BLaER1 treated with 17β-estradiol and CSF1 and Interleukin-3, amounts not matched to agents 10 nM and 100 nM (cell line): ENCODE measurements at regions not wholly inside any gene's neighbourhood (a gene's known extent, or its start where the extent isn't known, plus 50 kb on each side); places are given as distances from the start of the nearest gene placed in this dataset.
"Not testable (repeated sequence)": the region's sequence is repeated elsewhere in the genome, so short reads cannot be mapped to it uniquely, and the experiment has no call there.

Experiments used
- H3K27ac ChIP-seq, 11 experiments: shearing (Covaris generic); formaldehyde crosslinking; 2 replicates each; pipeline ENCODE4 v1.8.1; 2022
- H3K27me3 ChIP-seq, 11 experiments: shearing (Covaris generic); formaldehyde crosslinking; 2 replicates each; pipeline ENCODE4 v1.8.1; 2022
- H3K36me3 ChIP-seq, 11 experiments: shearing (Covaris generic); formaldehyde crosslinking; 2 replicates each; pipeline ENCODE4 v1.8.1; 2022
- H3K4me1 ChIP-seq, 10 experiments: shearing (Covaris generic); formaldehyde crosslinking; 2 replicates each; pipeline ENCODE4 v1.8.1; 2022
- H3K4me2 ChIP-seq, 11 experiments: shearing (Covaris generic); formaldehyde crosslinking; 2 replicates each; pipeline ENCODE4 v1.8.1; 2022
- H3K4me3 ChIP-seq, 10 experiments: shearing (Covaris generic); formaldehyde crosslinking; 2 replicates each; pipeline ENCODE4 v1.8.1; 2022
- H3K9ac ChIP-seq, 11 experiments: shearing (Covaris generic); formaldehyde crosslinking; 2 replicates each; pipeline ENCODE4 v1.8.1; 2022
- H3K9me3 ChIP-seq, 11 experiments: shearing (Covaris generic); formaldehyde crosslinking; replicated peaks in 1 of 11; 2 replicates each; pipeline ENCODE4 v1.8.1; 2022
- H4K20me1 ChIP-seq, 11 experiments: shearing (Covaris generic); formaldehyde crosslinking; 2 replicates each; pipeline ENCODE4 v1.8.1; 2022
- Cebpa-rat ChIP-seq, 11 experiments: shearing (Covaris generic); IDR thresholded peaks; 2 replicates each; pipeline ENCODE4 v1.8.1; 2022

GRCh38 chr1:148385371-148386030 is 97.6 kb downstream of the PPIAL4G start:
- peak overlapping the region in 2 of 11 experiments; percentile 7 to 32; a peak in 1 of 22 replicates for H3K4me2 ChIP-seq
- no peaks in the 10 kb centered on the region for H3K36me3 ChIP-seq
- no peak overlapping the region for H3K9ac ChIP-seq
- H3K9me3 ChIP-seq, result peaks cover 4 to 39% (median 22%) of the 10 kb centered on the region in 11 experiments; a peak in 17 of 22 replicates
- no peaks in the 10 kb centered on the region for H3K27me3 ChIP-seq
- no peak overlapping the region for H3K4me3 ChIP-seq
- H3K4me1 ChIP-seq, result peaks cover 0 to 13% (median 2%) of the 10 kb centered on the region in 10 experiments; a peak in 3 of 20 replicates
- H3K27ac ChIP-seq, result no peak overlapping the region
- H4K20me1 ChIP-seq, result no peaks in the 10 kb centered on the region
- no peak for TF ChIP-seq Cebpa-rat (IDR thresholded peaks at IDR 0.05)

DNA sequence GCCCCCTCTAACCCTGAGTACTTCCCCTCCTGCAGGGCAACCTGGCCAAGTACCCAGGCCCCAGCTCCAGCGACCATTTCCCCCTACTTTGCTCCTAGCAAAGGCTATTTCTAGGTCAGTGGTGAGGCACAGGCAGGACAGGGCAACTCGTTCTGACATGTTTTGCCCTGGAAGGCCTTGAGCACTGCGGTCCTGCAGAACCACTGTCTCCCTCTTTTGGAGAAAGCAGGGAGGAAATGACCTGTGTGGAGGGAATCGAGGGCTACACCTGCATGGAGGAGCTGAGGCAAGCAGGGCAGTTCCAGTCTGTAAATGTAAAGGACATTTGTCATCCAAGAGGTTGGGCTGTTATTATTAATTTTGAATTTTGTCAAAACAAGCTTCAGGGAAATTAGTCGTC is 99.1 kb downstream of the PPIAL4G start:
- H3K27me3 ChIP-seq, result no peaks in the 10 kb centered on the region
- H4K20me1 ChIP-seq, result no peaks in the 10 kb centered on the region
- peaks cover 0 to 13% (median 2%) of the 10 kb centered on the region in 10 experiments; a peak in 3 of 20 replicates for H3K4me1 ChIP-seq
- H3K4me3 ChIP-seq, result no peak overlapping the region
- H3K9ac ChIP-seq, result no peak overlapping the region
- H3K27ac ChIP-seq, result no peak overlapping the region
- H3K36me3 ChIP-seq, result no peaks in the 10 kb centered on the region
- H3K9me3 ChIP-seq, result peaks cover 4 to 38% (median 22%) of the 10 kb centered on the region in 11 experiments; a peak in 17 of 22 replicates
- no peak overlapping the region for H3K4me2 ChIP-seq
- TF ChIP-seq Cebpa-rat (IDR thresholded peaks at IDR 0.05), result no peak

- Histone ChIP-seq H3K4me2 (peak overlapping the region in 2 of 11 experiments; percentile 8 to 18; a peak in 2 of 22 replicates), H3K4me3 (no peak overlapping the region), H3K4me1 (peaks cover 0 to 6% (median 0%) of the 10 kb centered on the region in 10 experiments; a peak in 3 of 20 replicates), H3K27me3 (no peaks in the 10 kb centered on the region), H3K9ac (no peak overlapping the region), H3K9me3 (peaks cover 0 to 20% (median 10%) of the 10 kb centered on the region in 11 experiments; a peak in 13 of 22 replicates), H3K27ac (no peak overlapping the region), H4K20me1 (no peaks in the 10 kb centered on the region), H3K36me3 (no peaks in the 10 kb centered on the region)
- TF ChIP-seq Cebpa-rat (IDR thresholded peaks at IDR 0.05), result no peak
Measured at GRCh38 chr1:148379697-148380096, 103.4 kb downstream of the PPIAL4G start.

DNA sequence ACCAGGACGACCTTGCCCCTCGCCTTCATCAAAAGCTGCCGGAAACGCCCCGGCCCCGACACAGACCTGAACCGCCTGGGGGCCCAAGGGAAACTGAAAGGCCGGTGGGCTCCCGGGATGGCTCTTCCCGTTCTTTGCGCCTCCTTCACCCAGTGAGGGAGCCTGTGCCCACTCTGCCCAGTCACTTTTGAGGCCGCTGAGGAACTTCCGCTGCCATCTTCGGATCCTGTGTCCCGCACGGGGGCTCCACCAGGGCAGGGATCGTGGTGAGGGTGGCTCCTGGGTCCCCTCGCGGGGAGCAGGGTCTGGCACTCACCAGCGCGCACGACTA is 104.0 kb downstream of the PPIAL4G start:
- TF ChIP-seq Cebpa-rat (IDR thresholded peaks at IDR 0.05), result no peak
- no peaks in the 10 kb centered on the region for H3K36me3 ChIP-seq
- no peak overlapping the region for H3K4me3 ChIP-seq
- H3K9me3 ChIP-seq, result peaks cover 0 to 14% (median 5%) of the 10 kb centered on the region in 11 experiments; a peak in 10 of 22 replicates
- no peak overlapping the region for H3K9ac ChIP-seq
- no peak overlapping the region for H3K27ac ChIP-seq
- H3K4me2 ChIP-seq, result peak overlapping the region in 1 of 11 experiments; percentile 8; a peak in 1 of 22 replicates
- no peaks in the 10 kb centered on the region for H3K27me3 ChIP-seq
- no peaks in the 10 kb centered on the region for H4K20me1 ChIP-seq
- H3K4me1 ChIP-seq, result peaks cover 0 to 6% (median 0%) of the 10 kb centered on the region in 10 experiments; a peak in 2 of 20 replicates

DNA sequence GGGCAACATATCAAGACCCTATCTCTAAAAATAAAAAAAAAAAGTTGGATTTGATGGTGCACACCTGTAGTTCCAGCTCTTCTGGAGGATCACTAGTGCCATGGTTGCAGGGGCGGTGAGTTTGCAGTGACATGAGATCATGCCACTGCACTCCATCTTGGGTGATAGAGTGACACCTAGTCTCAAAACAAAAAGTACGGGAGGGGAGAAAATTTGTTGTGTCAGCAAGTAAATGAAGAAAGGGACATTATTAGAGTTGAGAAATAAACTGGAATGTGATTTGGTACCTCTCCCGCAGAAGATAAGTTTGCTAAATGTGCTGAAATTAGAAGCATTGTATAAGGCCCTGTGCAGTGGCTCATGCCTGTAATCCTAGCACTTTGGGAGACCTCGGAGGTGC is 105.1 kb downstream of the PPIAL4G start:
- H3K27ac ChIP-seq, H3K4me2 ChIP-seq, H3K27me3 ChIP-seq, H3K4me3 ChIP-seq, H3K9ac ChIP-seq, H4K20me1 ChIP-seq, H3K9me3 ChIP-seq, H3K36me3 ChIP-seq: not testable (repeated sequence)
- H3K4me1 ChIP-seq, result peaks cover 0 to 10% (median under 1%) of the 10 kb centered on the region in 10 experiments; a peak in 9 of 20 replicates

DNA sequence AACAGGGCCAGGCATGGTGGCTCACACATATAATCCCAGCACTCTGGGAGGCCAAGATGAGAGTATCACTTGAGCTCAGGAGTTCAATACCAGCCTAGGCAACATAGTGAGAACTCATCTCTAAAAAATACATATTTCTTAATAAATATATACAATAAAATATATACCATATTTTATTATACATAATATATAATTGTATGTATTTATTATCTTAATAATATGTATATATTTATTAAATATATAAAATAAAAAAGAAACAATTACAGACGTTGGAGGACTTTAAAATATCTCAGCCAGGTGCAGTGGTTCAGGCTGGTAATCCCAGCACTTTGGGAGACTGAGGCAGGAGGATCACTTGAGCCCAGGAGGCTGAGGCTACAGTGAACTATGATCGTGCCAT is 106.1 kb downstream of the PPIAL4G start:
- not testable (repeated sequence) for H3K27me3 ChIP-seq

DNA sequence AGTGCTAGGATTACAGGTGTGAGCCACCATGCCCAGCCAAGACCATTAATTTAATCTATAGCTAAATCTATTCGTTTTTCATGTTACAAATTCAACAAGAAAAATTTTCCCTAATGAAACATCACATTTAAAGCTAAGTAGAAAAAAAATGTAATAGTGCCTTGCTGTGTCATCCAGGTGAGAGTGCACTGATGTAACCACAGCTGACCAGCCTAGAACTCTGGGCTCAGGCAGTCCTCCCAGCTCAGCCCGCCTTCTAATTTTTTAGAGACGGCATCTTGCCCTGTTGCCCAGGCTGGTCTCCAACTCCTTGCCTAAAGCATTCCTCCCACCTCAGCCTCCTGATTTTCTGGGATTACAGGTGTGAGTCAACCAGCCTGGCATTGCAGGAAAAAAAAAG is 109.0 kb downstream of the PPIAL4G start:
- no peak for TF ChIP-seq Cebpa-rat (IDR thresholded peaks at IDR 0.05)
- no peaks in the 10 kb centered on the region for H3K36me3 ChIP-seq
- H3K9me3 ChIP-seq, result no peaks in the 10 kb centered on the region
- no peaks in the 10 kb centered on the region for H4K20me1 ChIP-seq
- H3K27me3 ChIP-seq, result no peaks in the 10 kb centered on the region
- no peak overlapping the region for H3K27ac ChIP-seq
- H3K9ac ChIP-seq, result no peak overlapping the region
- no peak overlapping the region for H3K4me2 ChIP-seq
- no peak overlapping the region for H3K4me3 ChIP-seq
- peaks cover 0 to 37% (median 8%) of the 10 kb centered on the region in 10 experiments; a peak in 9 of 20 replicates for H3K4me1 ChIP-seq

More for the DNA sequence above, 106.1 kb downstream of the PPIAL4G start:
- not testable (repeated sequence) for H3K27ac ChIP-seq, H3K4me2 ChIP-seq, H3K9ac ChIP-seq, H3K9me3 ChIP-seq, H3K36me3 ChIP-seq, H4K20me1 ChIP-seq, H3K4me3 ChIP-seq
- peaks cover 0 to 20% (median 5%) of the 10 kb centered on the region in 10 experiments; a peak in 10 of 20 replicates for H3K4me1 ChIP-seq

- peaks cover 0 to 37% (median 8%) of the 10 kb centered on the region in 10 experiments; a peak in 9 of 20 replicates for H3K4me1 ChIP-seq
- no peaks in the 10 kb centered on the region for H4K20me1 ChIP-seq
- no peak for TF ChIP-seq Cebpa-rat (IDR thresholded peaks at IDR 0.05)
- no peak overlapping the region for H3K27ac ChIP-seq
- no peaks in the 10 kb centered on the region for H3K9me3 ChIP-seq
- H3K36me3 ChIP-seq, result no peaks in the 10 kb centered on the region
- H3K4me3 ChIP-seq, result no peak overlapping the region
- no peak overlapping the region for H3K9ac ChIP-seq
- peak overlapping the region in 4 of 11 experiments; percentile 30 to 60 (median 54); a peak in 3 of 22 replicates for H3K4me2 ChIP-seq
- no peaks in the 10 kb centered on the region for H3K27me3 ChIP-seq
Measured at GRCh38 chr1:148373192-148373925, 109.7 kb downstream of the PPIAL4G start.

DNA sequence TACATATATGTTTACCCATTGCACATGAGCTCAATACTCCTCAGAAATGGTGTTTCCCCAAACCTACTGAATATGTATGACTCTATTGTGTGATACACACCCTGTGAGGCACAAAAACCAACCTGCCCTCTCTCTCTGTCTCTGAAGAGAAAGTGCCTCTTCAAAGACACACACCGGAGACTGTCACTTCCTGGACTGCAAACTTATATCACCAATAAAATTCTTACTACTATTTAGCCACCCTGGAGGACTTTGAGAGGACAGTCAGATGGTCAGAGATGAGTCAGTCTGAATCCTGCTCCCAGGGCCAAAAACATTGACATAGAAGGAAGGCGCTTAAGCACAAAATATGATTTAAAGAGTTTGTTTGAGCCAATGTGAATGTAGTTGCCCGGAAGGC is 110.4 kb downstream of the PPIAL4G start:
- no peak overlapping the region for H3K27ac ChIP-seq
- H3K4me3 ChIP-seq, result no peak overlapping the region
- H3K9ac ChIP-seq, result no peak overlapping the region
- H3K4me2 ChIP-seq, result peak overlapping the region in 4 of 11 experiments; percentile 30 to 60 (median 54); a peak in 8 of 22 replicates
- H3K9me3 ChIP-seq, result no peaks in the 10 kb centered on the region
- H4K20me1 ChIP-seq, result no peaks in the 10 kb centered on the region
- H3K27me3 ChIP-seq, result no peaks in the 10 kb centered on the region
- H3K4me1 ChIP-seq, result peaks cover 0 to 37% (median 8%) of the 10 kb centered on the region in 10 experiments; a peak in 9 of 20 replicates
- no peaks in the 10 kb centered on the region for H3K36me3 ChIP-seq
- no peak for TF ChIP-seq Cebpa-rat (IDR thresholded peaks at IDR 0.05)

DNA sequence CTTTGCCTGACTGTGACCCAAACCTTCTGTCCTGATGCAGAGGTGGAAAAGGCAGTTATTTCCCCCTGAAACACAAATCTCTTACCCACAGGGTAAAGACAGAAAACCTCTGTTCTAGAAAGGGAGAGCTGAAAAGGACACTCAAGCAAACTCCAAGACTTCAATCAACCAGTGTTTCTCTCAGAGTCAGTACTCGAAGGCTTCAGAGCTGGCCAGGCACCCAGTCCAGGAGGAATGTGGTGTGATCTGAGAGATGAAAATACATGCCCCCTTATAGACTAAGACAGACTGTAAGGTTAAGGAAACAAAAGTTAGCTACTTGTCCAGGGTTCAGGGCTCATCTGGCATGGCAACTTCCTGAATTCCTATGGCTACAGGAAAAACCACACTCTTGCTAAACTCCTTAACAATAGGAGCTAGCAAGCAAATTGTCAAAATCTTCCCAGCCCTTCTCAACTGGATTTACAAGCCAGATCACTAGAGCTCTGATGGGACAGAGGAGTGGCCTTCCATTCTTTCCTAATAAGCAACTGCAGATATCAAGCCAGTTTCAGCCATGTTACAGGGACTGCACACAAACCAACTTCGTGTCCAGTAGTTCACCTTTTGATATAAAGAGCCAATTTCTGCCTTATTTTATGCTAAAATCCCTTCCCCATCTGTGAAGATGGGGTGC is 110.9 kb downstream of the PPIAL4G start:
- Histone ChIP-seq H3K4me2 (peak overlapping the region in 5 of 11 experiments; percentile 8 to 60 (median 48); a peak in 8 of 22 replicates), H3K4me1 (peaks cover 0 to 37% (median 8%) of the 10 kb centered on the region in 10 experiments; a peak in 9 of 20 replicates)
- H3K9me3 ChIP-seq, H4K20me1 ChIP-seq, H3K4me3 ChIP-seq, H3K9ac ChIP-seq, H3K36me3 ChIP-seq, H3K27ac ChIP-seq, H3K27me3 ChIP-seq: not testable (repeated sequence)

GRCh38 chr1:148371551-148371994 is 111.5 kb downstream of the PPIAL4G start:
- not testable (repeated sequence) for H3K9ac ChIP-seq, H3K4me3 ChIP-seq, H3K27me3 ChIP-seq, H3K9me3 ChIP-seq, H4K20me1 ChIP-seq, H3K36me3 ChIP-seq, H3K27ac ChIP-seq
- Histone ChIP-seq H3K4me1 (peaks cover 0 to 37% (median 8%) of the 10 kb centered on the region in 10 experiments; a peak in 9 of 20 replicates), H3K4me2 (peak overlapping the region in 4 of 11 experiments; percentile 30 to 60 (median 54); a peak in 6 of 22 replicates)

- Histone ChIP-seq H3K4me2 (peak overlapping the region in 4 of 11 experiments; percentile 28 to 65 (median 38); a peak in 8 of 22 replicates), H3K4me1 (peaks cover 0 to 37% (median 8%) of the 10 kb centered on the region in 10 experiments; a peak in 9 of 20 replicates)
- not testable (repeated sequence) for H3K27ac ChIP-seq, H3K27me3 ChIP-seq, H4K20me1 ChIP-seq, H3K9me3 ChIP-seq, H3K36me3 ChIP-seq, H3K4me3 ChIP-seq, H3K9ac ChIP-seq
Measured at GRCh38 chr1:148370661-148371060, 112.4 kb downstream of the PPIAL4G start.
